Fibroblast of lung (primary cell): ENCODE measurements at regions not wholly inside any gene's neighbourhood (a gene's known extent, or its start where the extent isn't known, plus 50 kb on each side); places are given as distances from the start of the nearest gene placed in this dataset.
A peak's percentile ranks its signal among the peaks of the same experiment; 100 is the strongest.

ENCODE experiments used
- DNase-seq, 2 donors: peaks; one replicate each; pipeline versions ENCODE4 v3.0.0 to v3.0.0-alpha.2; 2010; ENCODE audit warnings: low read depth in 2 of 2
- H2AFZ ChIP-seq: 2 replicates; pipeline ENCODE4 v1.5.1; 2012; ENCODE audit warnings: low read length, control low read depth, inconsistent platforms
- H3K27ac ChIP-seq: 2 replicates; pipeline ENCODE4 v1.5.1; 2011; ENCODE audit warnings: low read length, control low read depth; ENCODE audit not compliant: insufficient read depth
- H3K27me3 ChIP-seq: 2 replicates; pipeline ENCODE4 v1.5.1; 2011; ENCODE audit warnings: mild to moderate bottlenecking, low read length; ENCODE audit not compliant: control insufficient read depth, insufficient read depth
- H3K36me3 ChIP-seq: 2 replicates; pipeline ENCODE4 v1.5.1; 2011; ENCODE audit warnings: low read length; ENCODE audit not compliant: control insufficient read depth, insufficient read depth
- H3K4me1 ChIP-seq: 2 replicates; pipeline ENCODE4 v1.5.1; 2011; ENCODE audit warnings: low read length; ENCODE audit not compliant: control insufficient read depth, insufficient read depth; ENCODE audit errors: extremely low read depth
- H3K4me2 ChIP-seq: 2 replicates; pipeline ENCODE4 v1.5.1; 2011; ENCODE audit warnings: low read length, control low read depth; ENCODE audit not compliant: insufficient read depth; ENCODE audit errors: extremely low read depth
- H3K4me3 ChIP-seq, 4 experiments: fragments of 200-600 bp in 1 of 4; sonication (generic) in 1 of 4; replicated peaks in 1 of 4; 2 replicates each; pipeline ENCODE4 v1.5.1; 2011 to 2016; ENCODE audit warnings: low read length in 4 of 4, low read depth in 3 of 4, mild to moderate bottlenecking in 3 of 4, control low read depth in 2 of 4, inconsistent platforms in 1 of 4, mixed read lengths in 1 of 4; ENCODE audit not compliant: insufficient read depth in 1 of 4; ENCODE audit errors: control extremely low read depth in 1 of 4
- H3K79me2 ChIP-seq: 2 replicates; pipeline ENCODE4 v1.5.1; 2012; ENCODE audit warnings: mild to moderate bottlenecking, low read length, inconsistent platforms; ENCODE audit not compliant: control insufficient read depth, insufficient read depth
- H3K9ac ChIP-seq: 2 replicates; pipeline ENCODE4 v1.5.1; 2011; ENCODE audit warnings: mild to moderate bottlenecking, low read length, control low read depth; ENCODE audit not compliant: insufficient read depth
- H3K9me3 ChIP-seq: 2 replicates; pipeline ENCODE4 v1.5.1; 2012; ENCODE audit warnings: low read depth, low read length; ENCODE audit not compliant: control insufficient read depth, insufficient read depth
- H4K20me1 ChIP-seq: 2 replicates; pipeline ENCODE4 v1.5.1; 2011; ENCODE audit warnings: low read length; ENCODE audit not compliant: control insufficient read depth, insufficient read depth; ENCODE audit errors: extremely low read depth
- EZH2 ChIP-seq: IDR thresholded peaks from 2 replicates; pipeline ENCODE4 v1.5.1; 2012; ENCODE audit warnings: low read length, control low read depth, mild to moderate bottlenecking; ENCODE audit errors: missing control alignments
- TF ChIP-seq, protein P1 (sequence below), 2 donors: IDR thresholded peaks in 1 of 2; conservative IDR thresholded peaks in 1 of 2; 1 replicate in 1 of 2; 2 replicates in 1 of 2; pipeline ENCODE4 v1.5.1; 2011 to 2012; ENCODE audit warnings: low read length in 2 of 2, control low read depth in 1 of 2, inconsistent platforms in 1 of 2, low read depth in 1 of 2, mild to moderate bottlenecking in 1 of 2

DNA sequence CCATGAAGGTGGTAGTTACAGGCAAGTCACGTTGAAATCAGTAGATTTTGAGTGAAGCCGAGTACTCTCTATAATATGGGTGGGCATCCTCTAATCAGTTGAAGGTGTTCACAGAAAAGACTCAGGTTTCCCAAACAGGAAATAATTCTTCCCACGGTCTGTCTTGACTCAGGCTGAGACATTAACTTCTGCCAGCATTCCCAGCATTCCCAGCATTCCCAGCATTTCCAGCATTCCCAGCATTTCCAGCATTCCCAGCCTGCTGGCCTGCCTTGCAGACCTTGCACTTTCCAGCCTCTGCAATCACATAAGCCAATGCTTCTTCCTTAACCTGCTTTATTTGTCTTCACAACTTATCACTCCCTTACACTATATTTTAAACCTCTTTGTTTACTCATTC lies 542.3 kb upstream of the ROBO2 start:
- Histone ChIP-seq H3K79me2 (no peaks in the 10 kb centered on the region), H3K4me2 (no peak overlapping the region), H3K27ac (no peak overlapping the region), H3K4me1 (no peaks in the 10 kb centered on the region), H3K36me3 (no peaks in the 10 kb centered on the region), H3K9me3 (no peaks in the 10 kb centered on the region), H3K4me3 (no peak overlapping the region), H3K9ac (no peak overlapping the region), H4K20me1 (no peaks in the 10 kb centered on the region), H3K27me3 (no peaks in the 10 kb centered on the region), H2AFZ (no peak overlapping the region)
- no peak for TF ChIP-seq EZH2
- TF ChIP-seq, protein P1, sequence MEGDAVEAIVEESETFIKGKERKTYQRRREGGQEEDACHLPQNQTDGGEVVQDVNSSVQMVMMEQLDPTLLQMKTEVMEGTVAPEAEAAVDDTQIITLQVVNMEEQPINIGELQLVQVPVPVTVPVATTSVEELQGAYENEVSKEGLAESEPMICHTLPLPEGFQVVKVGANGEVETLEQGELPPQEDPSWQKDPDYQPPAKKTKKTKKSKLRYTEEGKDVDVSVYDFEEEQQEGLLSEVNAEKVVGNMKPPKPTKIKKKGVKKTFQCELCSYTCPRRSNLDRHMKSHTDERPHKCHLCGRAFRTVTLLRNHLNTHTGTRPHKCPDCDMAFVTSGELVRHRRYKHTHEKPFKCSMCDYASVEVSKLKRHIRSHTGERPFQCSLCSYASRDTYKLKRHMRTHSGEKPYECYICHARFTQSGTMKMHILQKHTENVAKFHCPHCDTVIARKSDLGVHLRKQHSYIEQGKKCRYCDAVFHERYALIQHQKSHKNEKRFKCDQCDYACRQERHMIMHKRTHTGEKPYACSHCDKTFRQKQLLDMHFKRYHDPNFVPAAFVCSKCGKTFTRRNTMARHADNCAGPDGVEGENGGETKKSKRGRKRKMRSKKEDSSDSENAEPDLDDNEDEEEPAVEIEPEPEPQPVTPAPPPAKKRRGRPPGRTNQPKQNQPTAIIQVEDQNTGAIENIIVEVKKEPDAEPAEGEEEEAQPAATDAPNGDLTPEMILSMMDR (conservative IDR thresholded peaks at IDR 0.05 in 1 of 2, IDR thresholded peaks at IDR 0.05 in 1 of 2; ENCODE audit: low read depth in 1 of 2, low read length in 2 of 2): no peak
- DNase-seq: peak in 1 of 2 donors; percentile 24

DNA sequence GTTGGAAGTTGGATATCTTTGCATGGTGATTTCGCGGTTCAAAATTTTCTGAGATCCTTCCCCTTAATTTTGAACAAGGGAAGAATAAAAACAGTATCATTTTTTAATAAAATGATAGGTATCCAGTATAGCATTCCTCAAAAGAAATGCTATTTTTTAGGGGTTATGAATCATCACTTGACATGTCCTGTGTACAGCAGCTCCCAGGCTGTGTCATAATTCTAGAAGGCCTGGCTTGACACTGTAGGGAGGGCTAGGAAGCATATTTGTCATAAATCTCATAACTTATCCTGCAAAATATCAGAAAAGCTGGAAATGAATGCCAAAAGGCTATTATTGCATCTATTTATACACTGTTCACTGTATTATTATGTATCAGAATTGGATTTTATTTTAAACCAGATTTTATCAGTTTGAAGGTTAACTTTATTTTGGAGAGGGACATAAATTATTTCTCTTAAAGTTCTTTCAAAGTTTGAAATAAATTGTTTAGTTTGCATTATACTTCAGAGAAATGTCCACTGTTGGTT lies 539.1 kb upstream of the ROBO2 start:
- H3K27ac ChIP-seq: no peak overlapping the region
- peak; percentile 6 to 36 for DNase-seq
- no peak overlapping the region for H3K4me2 ChIP-seq
- H3K79me2 ChIP-seq: no peaks in the 10 kb centered on the region
- no peaks in the 10 kb centered on the region for H3K27me3 ChIP-seq
- H4K20me1 ChIP-seq: no peaks in the 10 kb centered on the region
- no peaks in the 10 kb centered on the region for H3K4me1 ChIP-seq
- TF ChIP-seq, protein P1 (conservative IDR thresholded peaks at IDR 0.05 in 1 of 2, IDR thresholded peaks at IDR 0.05 in 1 of 2; ENCODE audit: low read depth in 1 of 2, low read length in 2 of 2): no peak
- TF ChIP-seq EZH2: no peak
- no peaks in the 10 kb centered on the region for H3K36me3 ChIP-seq
- no peaks in the 10 kb centered on the region for H3K9me3 ChIP-seq
- no peak overlapping the region for H2AFZ ChIP-seq
- no peak overlapping the region for H3K4me3 ChIP-seq
- H3K9ac ChIP-seq: no peak overlapping the region

DNA sequence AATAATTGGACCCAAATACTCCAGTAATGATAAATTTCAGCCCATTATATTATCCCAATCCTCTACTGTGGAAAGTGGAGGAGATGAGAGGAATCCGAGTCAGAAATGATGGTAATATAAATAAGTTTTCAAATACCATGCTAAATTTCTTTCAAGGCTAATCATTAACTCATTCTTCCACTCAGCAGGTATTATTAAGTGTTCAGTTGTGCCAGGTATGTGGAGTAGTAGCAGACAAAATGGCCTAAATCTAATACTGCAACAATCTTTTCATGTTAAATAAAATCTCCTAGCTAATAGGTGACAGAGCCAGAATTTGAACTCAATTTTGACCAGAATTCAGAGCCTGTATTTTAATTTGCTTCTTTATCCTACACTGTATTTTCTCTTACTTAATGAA lies 538.6 kb upstream of the ROBO2 start:
- no peak overlapping the region for H3K9ac ChIP-seq
- no peak for DNase-seq
- TF ChIP-seq, protein P1 (conservative IDR thresholded peaks at IDR 0.05 in 1 of 2, IDR thresholded peaks at IDR 0.05 in 1 of 2; ENCODE audit: low read depth in 1 of 2, low read length in 2 of 2): no peak
- TF ChIP-seq EZH2: no peak
- no peaks in the 10 kb centered on the region for H3K9me3 ChIP-seq
- H3K4me1 ChIP-seq: no peaks in the 10 kb centered on the region
- no peak overlapping the region for H2AFZ ChIP-seq
- H3K79me2 ChIP-seq: no peaks in the 10 kb centered on the region
- no peak overlapping the region for H3K27ac ChIP-seq
- H3K36me3 ChIP-seq: no peaks in the 10 kb centered on the region
- no peaks in the 10 kb centered on the region for H3K27me3 ChIP-seq
- no peak overlapping the region for H3K4me3 ChIP-seq
- no peaks in the 10 kb centered on the region for H4K20me1 ChIP-seq
- no peak overlapping the region for H3K4me2 ChIP-seq
